ENCODE measurements at regions not wholly inside any gene's neighbourhood (a gene's known extent, or its start where the extent isn't known, plus 50 kb on each side); places are given as distances from the start of the nearest gene placed in this dataset.
A peak's percentile ranks its signal among the peaks of the same experiment; 100 is the strongest.

DNA sequence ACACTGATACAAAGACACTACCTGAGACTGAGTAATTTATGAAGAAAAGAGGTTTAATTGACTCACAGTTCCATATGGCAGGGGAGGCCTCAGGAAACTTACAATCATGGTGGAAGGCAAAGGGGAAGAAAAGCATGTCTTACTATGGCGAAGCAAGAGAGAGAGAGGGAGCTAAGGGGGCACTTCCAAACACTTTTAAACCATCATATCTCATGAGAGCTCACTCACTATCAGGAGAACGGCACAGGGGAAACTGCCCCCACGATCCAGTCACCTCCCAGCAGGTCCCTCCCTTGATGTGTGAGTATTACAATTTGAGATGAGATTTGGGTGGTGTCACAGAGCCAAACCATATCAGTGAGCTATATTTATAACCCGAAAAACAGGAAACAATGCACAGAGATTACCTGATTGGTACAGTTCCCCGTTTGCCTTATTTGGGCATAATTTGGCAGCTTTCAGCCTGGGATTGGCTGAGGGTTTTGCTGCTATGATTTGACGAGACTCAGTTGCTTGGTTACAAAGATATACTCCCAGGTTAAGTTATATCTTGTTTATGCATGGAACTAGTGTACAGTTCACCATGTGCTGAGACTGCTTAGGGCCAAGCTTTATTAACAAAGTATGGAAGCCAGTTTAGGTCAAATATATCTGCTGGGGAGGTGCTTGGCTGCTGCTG, 184.2 kb downstream of the NR2F2 start:
- peak in 1 of 3 donors; percentile 27 for DNase-seq (ENCODE audit: low read depth in 3 of 3, low spot score in 2 of 3)

DNA sequence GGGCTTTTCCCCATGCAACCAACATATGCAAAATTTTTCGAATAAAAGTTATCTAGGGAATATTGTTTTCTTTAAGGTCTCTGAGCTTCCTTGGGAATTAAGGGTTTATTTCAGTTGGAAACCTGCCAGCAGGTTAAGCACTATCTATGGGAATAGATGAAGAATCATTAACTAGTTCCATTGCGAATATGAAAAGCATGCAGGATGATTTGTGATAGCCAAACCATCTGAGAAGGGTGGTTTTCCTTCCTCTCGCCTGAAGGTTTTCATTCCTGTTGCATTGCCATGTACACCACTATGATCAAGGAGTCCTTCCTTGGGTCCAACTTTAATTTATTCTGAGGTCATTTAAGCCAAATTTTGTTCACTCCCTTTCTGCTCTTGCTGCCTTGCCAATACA, 184.9 kb downstream of the NR2F2 start:
- DNase-seq (ENCODE audit: low read depth in 3 of 3, low spot score in 2 of 3) = peak in 1 of 3 donors; percentile 25

DNA sequence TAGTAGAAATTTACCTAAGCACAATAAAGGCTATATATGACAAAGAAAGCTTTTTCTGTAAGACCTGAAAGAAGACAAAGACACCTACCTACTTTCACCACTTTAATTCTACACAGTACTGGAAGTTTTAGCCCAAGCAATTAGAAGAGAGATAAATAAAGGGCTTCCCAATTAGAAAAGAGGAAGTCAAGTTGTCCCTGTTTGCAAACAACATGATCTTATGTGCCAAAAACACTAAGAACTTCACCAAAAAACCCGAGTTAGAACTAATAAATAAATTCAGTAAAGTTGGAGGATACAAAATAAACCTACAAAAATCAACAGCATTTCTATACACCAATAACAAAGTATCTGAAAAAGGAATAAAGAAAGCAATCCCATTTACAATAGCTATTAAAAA, 190.9 kb downstream of the NR2F2 start:
- no peak for DNase-seq (ENCODE audit: low read depth in 3 of 3, low spot score in 2 of 3)

DNA sequence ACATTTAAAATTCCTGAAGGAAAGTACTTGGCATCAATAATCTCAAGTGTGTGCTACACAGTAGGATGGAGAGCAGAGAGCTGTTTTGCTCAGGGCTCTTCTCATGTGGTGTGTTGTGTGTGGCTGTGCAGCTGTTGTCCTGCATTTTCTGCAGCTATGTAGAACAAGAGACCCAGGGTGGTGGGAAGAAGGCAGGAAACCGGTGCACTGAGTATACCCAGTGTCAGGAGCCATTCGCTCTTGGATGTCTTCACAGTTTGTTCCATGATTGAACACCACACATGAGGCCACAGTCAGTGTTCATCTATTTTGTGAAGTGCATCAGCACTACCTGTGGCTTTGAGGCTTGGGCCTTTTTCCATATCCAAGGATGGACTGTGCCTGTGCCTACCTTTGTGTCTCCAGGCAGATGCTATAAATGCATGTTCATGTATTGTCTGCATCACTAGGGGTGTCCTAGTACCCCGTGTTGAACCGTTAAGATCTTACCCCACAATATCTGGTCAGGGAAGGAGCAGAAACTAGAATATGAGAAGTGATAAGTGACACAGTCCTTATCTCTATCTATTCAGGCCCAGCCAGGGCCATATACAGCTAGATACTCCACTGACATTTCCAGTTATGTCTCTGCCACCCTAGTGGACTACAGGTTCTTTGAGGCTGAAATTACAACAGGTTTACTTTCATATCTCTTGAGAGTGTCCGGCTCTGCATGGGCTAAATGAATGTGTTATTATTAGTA, 194.3 kb downstream of the NR2F2 start:
- no peak for DNase-seq (ENCODE audit: low read depth in 3 of 3, low spot score in 2 of 3)

DNA sequence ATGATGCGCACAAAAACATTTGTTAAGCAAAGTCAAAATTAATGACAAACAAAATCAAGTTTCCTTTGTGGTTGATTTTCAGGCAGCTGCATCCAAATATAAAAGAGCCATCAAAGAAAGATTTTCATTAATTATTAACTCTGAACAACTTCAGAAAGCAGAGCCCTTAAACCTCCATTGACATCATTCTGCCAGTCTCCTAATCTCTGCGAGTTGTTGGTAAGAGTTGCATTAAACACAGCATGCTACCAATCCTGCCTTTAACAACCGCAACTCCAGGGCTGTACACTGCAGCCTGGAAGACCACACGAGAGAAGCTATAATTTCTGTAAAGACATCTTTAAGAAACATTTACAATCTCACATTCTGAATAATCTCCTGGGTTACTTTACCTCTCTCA, 204.6 kb downstream of the NR2F2 start:
- DNase-seq (ENCODE audit: low read depth in 3 of 3, low spot score in 2 of 3) = no peak

DNA sequence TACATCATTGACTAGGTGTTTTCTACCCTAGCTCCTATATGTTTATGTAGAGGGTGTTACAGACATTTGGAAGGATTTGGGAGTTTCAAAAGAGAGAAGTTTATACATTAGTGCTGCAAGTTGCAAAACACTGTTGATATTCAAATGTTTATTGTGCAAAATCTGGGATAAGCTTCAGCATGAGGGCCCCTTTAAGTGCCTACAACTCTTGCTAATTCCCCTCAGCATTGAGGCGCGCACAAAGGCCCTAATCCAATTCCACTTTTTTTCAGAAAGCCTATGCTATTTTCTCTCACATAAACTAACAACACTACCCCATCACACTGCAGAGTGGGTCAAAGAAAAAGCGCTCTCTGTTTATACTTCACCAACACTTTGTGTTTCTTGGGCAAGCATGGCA, 208.0 kb downstream of the NR2F2 start:
- DNase-seq (ENCODE audit: low read depth in 3 of 3, low spot score in 2 of 3) = no peak

DNA sequence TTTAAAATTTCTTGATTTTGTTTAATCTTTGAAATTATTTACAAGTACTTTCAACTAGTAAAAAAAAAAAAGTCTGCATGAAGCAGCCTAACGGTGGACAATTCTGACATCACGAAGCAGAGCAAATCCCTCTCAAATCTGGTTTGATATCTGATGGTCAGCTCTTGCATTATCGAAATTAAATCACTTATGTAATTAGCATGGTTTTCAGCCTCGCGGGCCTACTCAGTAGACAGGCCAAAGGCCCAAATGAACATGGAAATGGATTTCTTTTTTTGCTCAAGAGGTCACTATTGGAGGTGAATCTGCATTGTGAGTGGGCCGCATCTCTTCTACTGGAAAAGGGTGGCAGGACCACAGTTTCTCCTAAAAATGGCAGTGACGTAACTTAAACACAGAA, 209.8 kb downstream of the NR2F2 start:
- DNase-seq (ENCODE audit: low read depth in 3 of 3, low spot score in 2 of 3) = no peak

DNA sequence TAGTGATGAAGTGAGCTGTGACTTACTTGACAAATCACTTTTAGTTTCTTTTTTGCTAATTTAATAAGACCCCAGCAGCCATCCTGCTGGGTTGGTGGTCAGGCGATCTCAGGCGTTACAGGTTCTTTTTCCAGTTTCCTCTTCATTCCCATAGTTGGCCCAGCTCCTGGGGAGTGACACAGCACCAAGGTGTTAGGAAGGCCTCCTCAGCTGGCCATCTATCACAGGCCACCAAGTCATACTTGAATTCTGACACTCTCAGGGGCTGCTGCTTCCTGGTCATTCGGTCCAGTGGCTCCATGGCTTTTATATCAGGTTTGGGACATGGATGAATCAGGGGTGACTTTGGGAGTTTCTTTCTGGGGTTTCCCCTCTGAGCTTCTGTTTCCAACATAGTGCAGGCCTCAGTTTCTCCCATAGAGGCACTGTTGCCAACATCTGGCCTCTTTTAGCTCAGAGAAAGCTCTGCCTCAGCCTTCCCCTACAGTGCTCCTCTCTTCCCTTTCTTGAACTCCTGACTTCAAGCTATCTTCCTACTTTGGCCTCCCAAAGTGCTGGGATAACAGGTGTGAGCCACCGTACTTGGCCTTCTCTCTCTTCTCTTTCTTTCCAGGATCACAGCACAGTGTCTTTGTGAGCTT, 211.8 kb downstream of the NR2F2 start:
- no peak for DNase-seq (ENCODE audit: low read depth in 3 of 3, low spot score in 2 of 3)

DNA sequence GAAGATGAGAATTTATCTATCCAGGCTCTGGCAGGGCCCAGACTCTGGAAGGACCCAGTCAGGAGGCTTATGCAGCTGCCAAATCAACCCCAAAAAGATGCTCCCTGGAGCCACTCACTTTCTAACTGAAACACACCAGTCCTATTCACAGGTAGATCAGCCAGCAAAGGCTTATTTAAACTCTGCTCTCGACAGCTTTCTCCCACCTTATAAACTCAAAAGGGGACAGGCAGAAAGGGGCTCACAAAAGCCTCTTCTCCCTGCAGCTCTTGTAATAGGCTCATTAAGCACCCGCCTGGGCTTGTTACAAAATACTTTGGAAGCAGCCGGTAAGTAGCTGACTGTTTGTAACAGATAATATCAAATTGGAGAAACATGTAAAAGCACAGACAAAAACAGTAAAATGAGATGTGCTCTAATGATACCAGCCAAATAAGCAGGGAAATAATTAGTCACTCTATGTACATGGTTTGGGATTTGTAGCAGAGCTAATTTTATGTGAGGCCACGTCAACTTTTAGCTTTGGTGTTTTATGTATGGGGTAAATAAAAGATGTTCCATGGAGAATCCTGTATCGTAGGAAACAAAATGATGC, 213.8 kb downstream of the NR2F2 start:
- DNase-seq (ENCODE audit: low read depth in 3 of 3, low spot score in 2 of 3) = no peak

DNA sequence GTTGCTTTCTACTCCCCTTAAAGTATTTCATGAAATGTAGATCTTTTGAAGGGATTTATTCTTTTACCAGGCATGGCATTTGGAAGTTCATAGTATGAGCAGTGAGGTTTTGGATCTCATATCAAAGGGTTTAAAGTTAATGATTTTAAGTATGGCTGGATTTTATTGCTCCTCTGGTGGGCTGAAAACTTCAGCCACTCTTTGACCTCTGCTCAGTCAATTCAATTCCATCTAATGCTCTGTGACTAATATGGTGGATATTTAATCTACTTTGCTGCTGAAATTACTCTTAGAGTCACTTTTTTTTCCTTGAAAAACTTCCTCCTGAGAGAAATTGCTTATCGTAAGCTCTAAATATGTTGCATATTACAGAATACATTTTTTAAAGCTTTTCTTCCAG, 218.6 kb downstream of the NR2F2 start:
- no peak for DNase-seq (ENCODE audit: low read depth in 3 of 3, low spot score in 2 of 3)

DNA sequence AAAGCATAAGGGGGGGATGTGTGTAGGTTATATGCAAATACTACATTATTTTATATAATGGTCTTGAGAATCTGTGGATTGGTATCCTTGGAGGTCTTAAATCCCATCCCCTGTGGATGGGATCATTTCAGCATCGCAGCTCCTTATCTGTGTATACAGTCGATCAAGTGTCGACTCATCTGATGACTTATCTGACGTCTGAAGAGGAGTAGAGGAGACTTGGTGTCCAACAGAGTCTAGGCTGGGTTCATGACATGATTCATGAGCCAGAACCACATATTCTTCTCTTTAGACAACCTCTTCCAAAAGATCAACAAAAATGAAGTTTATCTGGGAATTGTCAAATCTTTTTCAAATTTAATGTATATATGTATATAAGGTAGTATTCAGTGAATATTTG, 220.7 kb downstream of the NR2F2 start:
- no peak for DNase-seq (ENCODE audit: low read depth in 3 of 3, low spot score in 2 of 3)

DNA sequence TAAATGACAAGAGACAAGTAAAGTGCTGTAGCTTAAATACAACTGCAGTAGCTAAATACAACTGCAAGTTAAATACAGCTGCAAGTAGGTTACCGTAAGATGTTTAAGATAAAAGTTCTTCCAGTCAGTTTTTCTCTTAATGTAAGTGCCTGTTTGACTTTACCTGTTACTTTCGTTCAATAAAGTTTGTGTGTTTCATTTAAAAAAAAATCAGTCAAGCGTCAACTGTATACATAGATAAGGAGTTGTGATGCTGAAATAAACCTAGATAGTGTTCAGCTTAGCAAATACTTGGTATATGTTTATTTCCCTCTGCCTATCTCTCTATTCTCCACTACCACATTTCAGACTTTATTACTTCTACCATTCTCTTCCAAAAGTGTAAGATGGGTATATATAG, 221.2 kb downstream of the NR2F2 start:
- no peak for DNase-seq (ENCODE audit: low read depth in 3 of 3, low spot score in 2 of 3)

DNA sequence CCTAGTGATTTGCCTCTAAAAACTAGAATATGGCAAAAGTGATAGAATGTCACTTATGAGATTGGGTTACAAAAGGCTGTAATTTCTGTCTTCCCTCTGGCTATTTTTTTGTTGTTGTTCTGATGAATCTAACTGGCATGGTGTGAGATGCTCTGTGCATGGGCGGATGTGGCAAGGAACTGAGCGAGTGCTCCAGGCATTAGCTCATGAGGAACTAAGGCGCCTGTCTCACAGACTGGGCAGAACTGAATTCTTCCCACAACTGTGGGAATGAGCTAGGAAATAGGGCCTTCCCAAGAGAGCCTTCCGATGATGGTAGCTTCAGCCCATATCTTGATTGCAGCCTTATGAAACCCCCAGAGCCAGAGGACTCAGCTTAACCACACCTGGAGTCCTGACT, 222.5 kb downstream of the NR2F2 start:
- DNase-seq (ENCODE audit: low read depth in 3 of 3, low spot score in 2 of 3) = no peak

DNA sequence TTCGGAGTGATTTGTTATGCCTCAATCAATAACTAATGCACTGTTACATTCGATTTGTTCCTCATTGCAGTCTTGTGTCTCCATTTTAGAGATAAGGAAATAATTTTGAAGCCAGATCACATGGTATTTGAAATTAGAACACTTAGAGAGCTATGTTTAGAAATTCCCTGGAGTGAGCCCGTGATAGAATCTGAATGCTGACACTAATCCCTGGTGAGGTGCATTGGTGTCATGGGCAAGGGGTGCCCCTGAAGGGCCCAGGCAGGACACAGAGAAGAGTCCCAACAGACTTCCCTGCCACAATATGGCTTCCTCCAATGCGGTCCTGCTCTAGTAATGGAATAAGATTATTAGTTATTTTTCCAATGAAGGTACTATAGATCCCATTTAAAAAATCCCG, 223.0 kb downstream of the NR2F2 start:
- DNase-seq (ENCODE audit: low read depth in 3 of 3, low spot score in 2 of 3) = no peak

DNA sequence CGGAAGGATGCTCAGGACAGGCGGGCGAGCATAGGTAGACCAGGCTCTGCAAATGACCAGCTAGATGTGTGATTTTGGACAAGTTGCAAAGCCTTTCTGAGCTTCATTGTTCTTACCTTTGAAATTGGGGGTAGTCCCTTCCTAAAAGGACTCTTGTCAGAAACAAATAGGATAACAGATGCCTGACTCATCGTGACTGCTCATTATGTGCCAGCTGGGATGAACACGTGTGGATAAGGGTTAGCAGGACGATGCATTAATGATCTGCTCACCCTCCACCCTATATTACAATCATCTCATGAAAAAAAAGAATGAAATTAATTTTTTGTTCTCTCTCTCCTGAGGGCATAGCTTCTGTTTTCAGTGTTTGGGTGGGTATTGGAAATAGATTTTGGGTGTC, 223.4 kb downstream of the NR2F2 start:
- no peak for DNase-seq (ENCODE audit: low read depth in 3 of 3, low spot score in 2 of 3)

DNA sequence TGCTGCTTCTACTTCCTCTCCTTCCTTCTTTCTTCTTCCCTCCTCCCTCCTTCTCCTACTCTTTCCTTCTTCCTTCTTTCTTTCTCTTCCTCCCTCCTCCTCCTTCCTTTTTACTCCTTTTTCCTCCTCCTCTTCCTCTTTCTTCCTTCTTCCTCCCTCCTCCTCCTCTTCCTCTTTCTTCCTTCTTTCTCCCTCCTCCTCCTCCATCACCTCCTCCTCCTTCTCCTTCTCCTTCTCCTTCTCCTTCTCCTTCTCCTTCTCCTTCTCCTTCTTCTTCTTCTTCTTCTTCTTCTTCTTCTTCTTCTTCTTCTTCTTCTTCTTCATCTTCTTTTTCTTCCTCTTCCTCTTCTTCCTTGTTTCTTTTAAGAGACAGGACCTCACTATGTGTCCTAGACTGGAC, 224.0 kb downstream of the NR2F2 start:
- DNase-seq (ENCODE audit: low read depth in 3 of 3, low spot score in 2 of 3) = no peak

DNA sequence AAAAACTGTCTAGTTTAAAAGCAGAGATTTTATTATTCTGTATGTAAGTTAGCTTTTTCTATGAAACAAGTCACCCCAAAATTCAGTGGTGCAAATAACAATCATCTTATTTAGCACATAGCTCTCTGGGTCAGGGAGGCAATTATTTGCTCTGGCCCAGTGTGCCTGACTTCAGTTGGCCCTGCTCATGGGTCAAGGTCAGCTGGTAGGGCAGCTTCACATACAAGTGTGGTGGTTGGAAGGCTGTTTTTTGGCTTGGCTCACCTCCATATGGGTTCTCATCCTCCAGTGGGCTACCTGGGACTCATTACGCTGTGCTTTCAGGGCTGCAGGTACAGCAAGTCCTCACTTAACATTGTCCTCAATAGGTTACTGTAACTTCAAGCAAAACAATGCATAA, 228.6 kb downstream of the NR2F2 start:
- DNase-seq (ENCODE audit: low read depth in 3 of 3, low spot score in 2 of 3) = no peak

DNA sequence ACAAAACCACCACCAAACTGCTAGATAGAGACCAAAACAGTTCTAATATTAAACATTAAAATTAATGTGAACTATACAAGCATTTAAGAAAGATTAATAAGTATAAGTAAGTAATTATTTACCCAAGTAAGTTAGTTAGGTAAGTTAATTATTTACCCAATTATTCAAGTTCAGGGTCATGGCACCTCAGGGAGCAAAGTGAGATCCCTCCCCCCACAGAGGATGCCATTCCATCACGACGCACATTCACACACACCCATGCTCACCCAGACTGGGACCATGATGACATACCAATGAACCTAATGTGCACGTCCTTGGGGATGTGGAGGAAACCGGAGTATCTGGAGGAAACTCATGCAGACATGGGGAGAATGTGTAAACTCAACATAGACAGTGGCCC, 229.1 kb downstream of the NR2F2 start:
- no peak for DNase-seq (ENCODE audit: low read depth in 3 of 3, low spot score in 2 of 3)

DNA sequence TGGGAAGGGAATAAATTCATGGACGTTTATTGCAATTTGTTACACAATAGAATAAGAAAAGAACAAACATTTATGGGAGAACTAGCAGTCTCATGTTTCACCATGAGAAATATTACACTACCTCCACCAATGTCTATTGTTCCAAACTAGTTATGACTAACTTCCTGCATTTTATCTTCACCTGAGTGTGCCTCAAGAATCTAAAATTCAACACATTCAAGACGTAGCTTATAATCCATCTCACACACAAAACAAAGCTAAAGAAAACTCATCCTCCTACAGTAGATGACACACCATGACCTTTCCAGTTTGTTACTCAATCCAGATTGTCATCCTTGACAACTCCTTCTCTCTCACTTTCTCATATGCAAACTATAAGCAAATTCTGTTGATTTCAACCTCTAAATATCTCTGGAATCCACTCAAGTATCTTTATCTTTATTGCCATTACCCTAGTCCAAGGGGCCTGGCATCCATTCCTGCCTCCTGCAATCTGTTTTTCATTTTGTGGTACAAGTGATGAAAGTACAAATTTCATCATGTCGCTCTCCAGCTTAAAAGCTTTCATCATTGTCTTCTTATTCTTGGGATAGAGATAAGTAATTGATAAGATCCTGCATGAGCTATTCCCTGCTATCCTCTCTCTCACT, 229.9 kb downstream of the NR2F2 start:
- no peak for DNase-seq (ENCODE audit: low read depth in 3 of 3, low spot score in 2 of 3)

DNA sequence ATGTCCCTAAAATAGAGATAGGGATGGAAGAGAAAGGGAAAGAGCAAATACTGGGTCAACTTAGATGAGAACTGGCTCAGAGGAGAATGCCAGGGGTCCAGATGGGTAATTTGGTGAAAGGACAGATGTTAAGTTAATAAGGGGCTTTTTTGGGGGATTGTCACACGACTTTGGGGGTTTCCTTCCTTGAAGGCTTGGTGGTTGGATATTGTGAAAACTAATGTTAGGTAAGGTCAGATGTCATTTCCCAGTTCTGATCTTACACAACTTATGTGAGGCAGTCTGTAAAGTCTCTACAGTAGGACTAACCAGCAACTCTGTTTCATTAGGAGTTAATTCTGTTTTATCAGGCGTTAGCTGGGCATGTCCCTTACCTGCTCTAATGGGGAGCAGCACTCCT, 231.1 kb downstream of the NR2F2 start:
- no peak for DNase-seq (ENCODE audit: low read depth in 3 of 3, low spot score in 2 of 3)

DNA sequence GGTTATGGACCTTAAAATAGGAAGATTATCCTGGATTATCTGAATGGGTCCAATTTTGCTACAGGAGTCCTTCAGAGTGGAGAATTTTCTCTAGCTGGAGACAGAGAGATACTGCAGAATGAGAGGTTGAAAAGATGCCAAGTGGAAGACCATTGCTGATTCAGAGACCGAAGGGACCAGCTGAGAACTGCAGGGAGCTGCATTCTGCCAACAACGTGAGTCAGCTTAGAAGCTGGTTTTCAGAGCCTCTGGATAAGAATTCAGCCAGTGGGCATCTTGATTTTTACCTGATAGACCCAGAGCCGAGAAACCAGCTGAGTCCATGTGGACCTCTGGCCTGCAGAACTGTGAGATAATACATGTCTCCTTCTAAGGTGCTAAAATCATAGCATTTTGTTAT, 234.0 kb downstream of the NR2F2 start:
- DNase-seq (ENCODE audit: low read depth in 3 of 3, low spot score in 2 of 3) = no peak
